ENCODE measurements at regions not wholly inside any gene's neighbourhood (a gene's known extent, or its start where the extent isn't known, plus 50 kb on each side); places are given as distances from the start of the nearest gene placed in this dataset.
A peak's percentile ranks its signal among the peaks of the same experiment; 100 is the strongest.

DNA sequence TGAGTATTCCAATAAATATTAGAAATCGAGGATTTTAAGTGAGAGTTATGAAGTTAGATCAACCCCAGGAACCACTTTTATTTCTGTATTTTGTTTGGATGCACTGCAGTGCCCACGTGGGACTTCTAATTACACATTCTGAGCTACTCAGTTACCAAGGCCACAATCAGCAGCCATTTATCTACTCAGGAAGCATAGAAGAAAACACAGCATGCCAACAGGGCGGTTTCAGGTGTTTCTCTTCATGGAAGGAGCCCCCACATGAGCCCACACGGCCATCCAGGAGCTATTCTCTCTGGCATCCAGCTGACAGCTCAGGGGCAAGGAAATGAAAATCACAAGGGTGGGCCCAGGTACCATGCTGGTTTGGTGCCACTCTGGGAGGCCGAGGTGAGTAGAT is 266.5 kb upstream of the MKLN1 start:
- Histone ChIP-seq H3K27ac (ENCODE audit: low read length, poor library complexity, severe bottlenecking) (no peak overlapping the region), H2BK5ac (ENCODE audit: low read depth, low read length, poor library complexity, severe bottlenecking) (no peak overlapping the region), H3K27me3 (ENCODE audit: control insufficient read depth in 1 of 2, insufficient read depth in 1 of 2, low read length in 2 of 2) (no peaks in the 10 kb centered on the region), H3K4ac (ENCODE audit: low read depth in 1 of 2, low read length in 2 of 2) (no peak overlapping the region), H4K8ac (ENCODE audit: low read length) (no peak overlapping the region), H2BK12ac (ENCODE audit: low read length in 2 of 2) (no peak overlapping the region), H4K91ac (ENCODE audit: low read length) (no peak overlapping the region), H3K14ac (ENCODE audit: low read length in 2 of 2) (no peak overlapping the region), H3K79me1 (replicated peaks; ENCODE audit: low read length, poor library complexity, severe bottlenecking) (peaks cover 13% of the 10 kb centered on the region), H3K36me3 (ENCODE audit: control insufficient read depth in 1 of 2, insufficient read depth in 2 of 2, low read depth in 1 of 2, low read length in 2 of 2) (peaks cover 14 to 53% of the 10 kb centered on the region in 2 experiments), H2AK5ac (ENCODE audit: low read length, severe bottlenecking) (no peak overlapping the region), H3K4me2 (ENCODE audit: low read length, poor library complexity, severe bottlenecking) (no peak overlapping the region), H2BK120ac (ENCODE audit: low read depth, low read length) (no peak overlapping the region), H3K23ac (ENCODE audit: low read length in 2 of 2) (no peak overlapping the region), H3K9me3 (ENCODE audit: control insufficient read depth, low read length) (no peaks in the 10 kb centered on the region), H3K18ac (ENCODE audit: low read depth in 1 of 2, low read length in 2 of 2) (no peak overlapping the region), H3K4me1 (ENCODE audit: control insufficient read depth, insufficient read depth, low read depth, low read length) (peaks cover 3% of the 10 kb centered on the region), H3K4me3 (ENCODE audit: insufficient read depth in 1 of 2, low read depth in 1 of 2, low read length in 2 of 2) (no peak overlapping the region), H3K9ac (ENCODE audit: low read length) (peak overlapping the region; percentile 20), H2AFZ (ENCODE audit: low read depth, low read length) (no peak overlapping the region), H2BK15ac (ENCODE audit: low read depth, poor library complexity, severe bottlenecking) (no peak overlapping the region)
- DNase-seq: no peak
- 87% methylated on average over 4 of the region's 5 CpGs for WGBS

DNA sequence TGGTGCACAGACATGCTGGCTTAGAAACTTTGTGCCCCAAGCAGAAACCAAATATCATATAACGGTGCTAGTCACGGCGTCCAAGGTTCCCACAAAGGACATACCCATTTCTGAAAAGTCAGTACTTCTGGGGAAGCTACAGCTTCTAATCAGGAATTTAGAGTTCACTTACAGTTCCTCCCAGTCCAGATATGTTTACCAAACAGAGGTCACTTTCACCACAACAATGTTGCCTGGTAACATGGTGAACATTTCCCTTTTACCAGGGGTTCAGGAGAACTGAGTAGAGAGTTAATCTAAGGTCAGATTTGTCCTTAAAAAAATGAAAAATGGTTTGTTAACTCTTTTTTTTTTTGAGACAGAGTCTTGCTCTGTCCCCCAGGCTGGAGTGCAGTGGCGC is 265.9 kb upstream of the MKLN1 start:
- H2AK5ac ChIP-seq (ENCODE audit: low read length, severe bottlenecking): no peak overlapping the region

DNA sequence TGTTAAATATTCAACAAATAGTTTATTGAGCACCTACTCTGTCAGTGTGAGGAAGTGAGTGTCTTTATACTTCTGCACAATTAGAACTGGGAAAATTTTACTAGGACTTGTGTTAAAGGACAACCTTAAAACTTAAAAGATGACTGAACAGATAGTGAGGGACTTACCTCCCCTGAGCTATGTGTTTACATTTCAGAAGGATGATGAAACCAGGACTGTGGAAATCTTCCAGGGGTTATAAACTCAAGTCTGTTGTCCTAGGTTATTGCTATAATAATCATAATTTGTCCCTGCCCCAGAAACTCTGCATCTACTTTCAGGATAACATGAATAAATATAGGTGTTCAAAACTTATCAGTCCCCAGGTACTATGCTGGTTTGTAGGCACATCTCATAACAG is 261.0 kb upstream of the MKLN1 start:
- Histone ChIP-seq H3K14ac (ENCODE audit: low read length in 2 of 2) (no peak overlapping the region), H3K9ac (ENCODE audit: low read length) (no peak overlapping the region), H3K27me3 (ENCODE audit: control insufficient read depth in 1 of 2, insufficient read depth in 1 of 2, low read length in 2 of 2) (no peaks in the 10 kb centered on the region), H2AFZ (ENCODE audit: low read depth, low read length) (no peak overlapping the region), H2BK5ac (ENCODE audit: low read depth, low read length, poor library complexity, severe bottlenecking) (no peak overlapping the region), H2AK5ac (ENCODE audit: low read length, severe bottlenecking) (no peak overlapping the region), H3K27ac (ENCODE audit: low read length, poor library complexity, severe bottlenecking) (no peak overlapping the region), H3K9me3 (ENCODE audit: control insufficient read depth, low read length) (no peaks in the 10 kb centered on the region), H3K23ac (ENCODE audit: low read length in 2 of 2) (no peak overlapping the region), H3K4ac (ENCODE audit: low read depth in 1 of 2, low read length in 2 of 2) (no peak overlapping the region), H3K18ac (ENCODE audit: low read depth in 1 of 2, low read length in 2 of 2) (no peak overlapping the region), H4K91ac (ENCODE audit: low read length) (no peak overlapping the region), H3K36me3 (ENCODE audit: control insufficient read depth in 1 of 2, insufficient read depth in 2 of 2, low read depth in 1 of 2, low read length in 2 of 2) (peaks cover 0 to 61% of the 10 kb centered on the region in 2 experiments), H3K79me1 (replicated peaks; ENCODE audit: low read length, poor library complexity, severe bottlenecking) (peaks cover 7% of the 10 kb centered on the region), H3K4me2 (ENCODE audit: low read length, poor library complexity, severe bottlenecking) (no peak overlapping the region), H2BK15ac (ENCODE audit: low read depth, poor library complexity, severe bottlenecking) (no peak overlapping the region), H2BK120ac (ENCODE audit: low read depth, low read length) (no peak overlapping the region), H3K4me1 (ENCODE audit: control insufficient read depth, insufficient read depth, low read depth, low read length) (peaks cover 5% of the 10 kb centered on the region), H2BK12ac (ENCODE audit: low read length in 2 of 2) (no peak overlapping the region), H4K8ac (ENCODE audit: low read length) (no peak overlapping the region), H3K4me3 (ENCODE audit: insufficient read depth in 1 of 2, low read depth in 1 of 2, low read length in 2 of 2) (no peak overlapping the region)
- DNase-seq: peak; percentile 67

More for the DNA sequence above, 265.9 kb upstream of the MKLN1 start:
- Histone ChIP-seq H3K14ac (ENCODE audit: low read length in 2 of 2) (no peak overlapping the region), H3K27me3 (ENCODE audit: control insufficient read depth in 1 of 2, insufficient read depth in 1 of 2, low read length in 2 of 2) (no peaks in the 10 kb centered on the region), H3K9ac (ENCODE audit: low read length) (no peak overlapping the region), H3K4me3 (ENCODE audit: insufficient read depth in 1 of 2, low read depth in 1 of 2, low read length in 2 of 2) (no peak overlapping the region), H3K79me1 (replicated peaks; ENCODE audit: low read length, poor library complexity, severe bottlenecking) (peaks cover 13% of the 10 kb centered on the region), H2BK120ac (ENCODE audit: low read depth, low read length) (peak overlapping the region; percentile 19), H3K4me1 (ENCODE audit: control insufficient read depth, insufficient read depth, low read depth, low read length) (peaks cover 1% of the 10 kb centered on the region), H3K9me3 (ENCODE audit: control insufficient read depth, low read length) (no peaks in the 10 kb centered on the region), H2AFZ (ENCODE audit: low read depth, low read length) (no peak overlapping the region), H3K36me3 (ENCODE audit: control insufficient read depth in 1 of 2, insufficient read depth in 2 of 2, low read depth in 1 of 2, low read length in 2 of 2) (peaks cover 14 to 55% of the 10 kb centered on the region in 2 experiments), H3K18ac (ENCODE audit: low read depth in 1 of 2, low read length in 2 of 2) (no peak overlapping the region), H3K23ac (ENCODE audit: low read length in 2 of 2) (no peak overlapping the region), H2BK15ac (ENCODE audit: low read depth, poor library complexity, severe bottlenecking) (no peak overlapping the region), H3K27ac (ENCODE audit: low read length, poor library complexity, severe bottlenecking) (no peak overlapping the region), H3K4ac (ENCODE audit: low read depth in 1 of 2, low read length in 2 of 2) (no peak overlapping the region), H2BK12ac (ENCODE audit: low read length in 2 of 2) (no peak overlapping the region), H2BK5ac (ENCODE audit: low read depth, low read length, poor library complexity, severe bottlenecking) (no peak overlapping the region), H4K8ac (ENCODE audit: low read length) (no peak overlapping the region), H3K4me2 (ENCODE audit: low read length, poor library complexity, severe bottlenecking) (no peak overlapping the region), H4K91ac (ENCODE audit: low read length) (no peak overlapping the region)
- 97% methylated on average over 3 of the region's 4 CpGs for WGBS
- peak; percentile 72 for DNase-seq

DNA sequence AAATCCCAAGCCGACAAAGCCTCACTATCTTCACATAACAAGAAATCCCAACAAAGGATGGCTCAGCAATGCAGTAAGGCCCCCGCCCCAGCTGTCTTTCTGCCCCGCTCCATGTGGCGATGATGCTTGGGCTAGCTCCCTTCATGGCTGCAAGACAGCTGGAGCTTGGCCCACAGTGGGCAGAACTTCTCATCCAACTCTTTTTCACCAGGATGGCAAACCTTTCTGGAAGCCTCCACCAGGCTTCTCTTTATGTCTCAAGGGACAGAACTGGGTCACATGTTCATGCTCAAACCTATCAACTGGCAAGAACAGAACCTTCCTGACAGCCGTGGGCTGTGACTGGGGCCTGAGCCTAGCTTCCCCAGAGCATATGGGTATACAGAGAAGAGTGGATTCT is 260.5 kb upstream of the MKLN1 start:
- H3K4me2 ChIP-seq (ENCODE audit: low read length, poor library complexity, severe bottlenecking): no peak overlapping the region
- H3K4me3 ChIP-seq (ENCODE audit: insufficient read depth in 1 of 2, low read depth in 1 of 2, low read length in 2 of 2): no peak overlapping the region
- H2BK5ac ChIP-seq (ENCODE audit: low read depth, low read length, poor library complexity, severe bottlenecking): no peak overlapping the region
- no peak overlapping the region for H3K14ac ChIP-seq (ENCODE audit: low read length in 2 of 2)
- H3K23ac ChIP-seq (ENCODE audit: low read length in 2 of 2): no peak overlapping the region
- no peak overlapping the region for H3K27ac ChIP-seq (ENCODE audit: low read length, poor library complexity, severe bottlenecking)
- peak overlapping the region in 1 of 2 experiments; percentile 46 for H3K18ac ChIP-seq (ENCODE audit: low read depth in 1 of 2, low read length in 2 of 2)
- H3K9ac ChIP-seq (ENCODE audit: low read length): peak overlapping the region; percentile 13
- DNase-seq: peak; percentile 36
- H3K9me3 ChIP-seq (ENCODE audit: control insufficient read depth, low read length): no peaks in the 10 kb centered on the region
- H3K4me1 ChIP-seq (ENCODE audit: control insufficient read depth, insufficient read depth, low read depth, low read length): peaks cover 5% of the 10 kb centered on the region
- H3K4ac ChIP-seq (ENCODE audit: low read depth in 1 of 2, low read length in 2 of 2): no peak overlapping the region
- H2BK15ac ChIP-seq (ENCODE audit: low read depth, poor library complexity, severe bottlenecking): no peak overlapping the region
- peaks cover 0 to 57% of the 10 kb centered on the region in 2 experiments for H3K36me3 ChIP-seq (ENCODE audit: control insufficient read depth in 1 of 2, insufficient read depth in 2 of 2, low read depth in 1 of 2, low read length in 2 of 2)
- H2BK120ac ChIP-seq (ENCODE audit: low read depth, low read length): no peak overlapping the region
- H2BK12ac ChIP-seq (ENCODE audit: low read length in 2 of 2): peak overlapping the region in 1 of 2 experiments; percentile 13
- H3K79me1 ChIP-seq (replicated peaks; ENCODE audit: low read length, poor library complexity, severe bottlenecking): peaks cover 8% of the 10 kb centered on the region
- 83% methylated on average over 5 of the region's 5 CpGs for WGBS
- H3K27me3 ChIP-seq (ENCODE audit: control insufficient read depth in 1 of 2, insufficient read depth in 1 of 2, low read length in 2 of 2): no peaks in the 10 kb centered on the region
- H2AK5ac ChIP-seq (ENCODE audit: low read length, severe bottlenecking): no peak overlapping the region
- H4K91ac ChIP-seq (ENCODE audit: low read length): peak overlapping the region; percentile 43
- no peak overlapping the region for H4K8ac ChIP-seq (ENCODE audit: low read length)
- no peak overlapping the region for H2AFZ ChIP-seq (ENCODE audit: low read depth, low read length)

All from mesenchymal stem cell (in vitro differentiated cells and primary cell).